Lower leg skin (tissue), 3 donors: ENCODE measurements at regions not wholly inside any gene's neighbourhood (a gene's known extent, or its start where the extent isn't known, plus 50 kb on each side); places are given as distances from the start of the nearest gene placed in this dataset.

Experiments
- POLR2A ChIP-seq, 2 donors: fragments of 450-650 bp; IDR thresholded peaks; one replicate each; pipeline ENCODE4 v1.6.1; 2016 to 2017; ENCODE audit warnings: antibody characterized with exemption in 2 of 2, mild to moderate bottlenecking in 1 of 2, moderate library complexity in 1 of 2
- TF ChIP-seq, protein P1 (sequence below), 3 donors: fragments of 450-650 bp; IDR thresholded peaks; one replicate each; pipeline ENCODE4 v1.5.1; 2016; ENCODE audit warnings: antibody characterized with exemption in 3 of 3, mild to moderate bottlenecking in 3 of 3, moderate library complexity in 2 of 3

DNA sequence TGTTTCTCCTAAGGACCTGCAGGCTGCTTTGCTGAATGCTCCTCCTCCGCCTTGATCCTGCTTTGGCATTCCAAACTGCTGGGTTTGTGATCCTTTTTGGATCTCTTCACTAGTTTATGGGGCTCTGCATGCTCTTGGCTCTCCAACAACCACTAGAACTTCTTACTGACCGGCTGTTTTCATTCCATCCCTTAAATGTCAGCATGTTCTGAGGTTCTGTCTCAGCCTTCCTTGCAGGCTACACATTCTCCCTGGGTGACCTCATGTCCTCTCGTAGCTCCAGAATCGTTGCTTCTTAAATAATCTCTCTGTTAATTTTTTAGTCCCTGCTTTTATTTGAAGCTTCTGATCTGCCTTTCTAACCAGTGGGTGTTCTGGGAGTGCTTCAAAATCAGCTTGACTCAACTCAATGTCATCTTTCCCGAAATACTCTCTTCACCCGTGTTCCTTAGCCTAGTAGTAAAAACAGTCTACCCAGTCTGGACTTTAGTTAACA is 119.0 kb upstream of the HS3ST2 start:
- TF ChIP-seq, protein P1, sequence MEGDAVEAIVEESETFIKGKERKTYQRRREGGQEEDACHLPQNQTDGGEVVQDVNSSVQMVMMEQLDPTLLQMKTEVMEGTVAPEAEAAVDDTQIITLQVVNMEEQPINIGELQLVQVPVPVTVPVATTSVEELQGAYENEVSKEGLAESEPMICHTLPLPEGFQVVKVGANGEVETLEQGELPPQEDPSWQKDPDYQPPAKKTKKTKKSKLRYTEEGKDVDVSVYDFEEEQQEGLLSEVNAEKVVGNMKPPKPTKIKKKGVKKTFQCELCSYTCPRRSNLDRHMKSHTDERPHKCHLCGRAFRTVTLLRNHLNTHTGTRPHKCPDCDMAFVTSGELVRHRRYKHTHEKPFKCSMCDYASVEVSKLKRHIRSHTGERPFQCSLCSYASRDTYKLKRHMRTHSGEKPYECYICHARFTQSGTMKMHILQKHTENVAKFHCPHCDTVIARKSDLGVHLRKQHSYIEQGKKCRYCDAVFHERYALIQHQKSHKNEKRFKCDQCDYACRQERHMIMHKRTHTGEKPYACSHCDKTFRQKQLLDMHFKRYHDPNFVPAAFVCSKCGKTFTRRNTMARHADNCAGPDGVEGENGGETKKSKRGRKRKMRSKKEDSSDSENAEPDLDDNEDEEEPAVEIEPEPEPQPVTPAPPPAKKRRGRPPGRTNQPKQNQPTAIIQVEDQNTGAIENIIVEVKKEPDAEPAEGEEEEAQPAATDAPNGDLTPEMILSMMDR (IDR thresholded peaks at IDR 0.05): no peak
- no peak for TF ChIP-seq POLR2A (IDR thresholded peaks at IDR 0.05)
